Keratinocyte (primary cell): ENCODE measurements at regions not wholly inside any gene's neighbourhood (a gene's known extent, or its start where the extent isn't known, plus 50 kb on each side); places are given as distances from the start of the nearest gene placed in this dataset.
"Not testable (repeated sequence)": the region's sequence is repeated elsewhere in the genome, so short reads cannot be mapped to it uniquely, and the experiment has no call there.

Experiments
- CTCF ChIP-seq, 3 experiments: IDR thresholded peaks in 1 of 3; conservative IDR thresholded peaks in 1 of 3; optimal IDR thresholded peaks in 1 of 3; 2 replicates in 2 of 3; 3 replicates in 1 of 3; pipeline versions ENCODE3 to v1.5.1; 2011; ENCODE audit warnings: low read length in 3 of 3, mild to moderate bottlenecking in 3 of 3, moderate library complexity in 2 of 3, control low read depth in 1 of 3, inconsistent platforms in 1 of 3; ENCODE audit not compliant: insufficient read depth in 2 of 3; ENCODE audit errors: extremely low read depth in 1 of 3
- EZH2 ChIP-seq: IDR thresholded peaks from one replicate; pipeline ENCODE4 v1.6.1; 2012; ENCODE audit warnings: inconsistent platforms, mild to moderate bottlenecking, low read length, moderate library complexity

GRCh38 chr20:30309938-30310337, 947.5 kb upstream of the DEFB115 start:
- not testable (repeated sequence) for TF ChIP-seq CTCF (optimal IDR thresholded peaks at IDR 0.05 in 1 of 3, IDR thresholded peaks at IDR 0.05 in 1 of 3, conservative IDR thresholded peaks at IDR 0.05 in 1 of 3; ENCODE audit: extremely low read depth in 1 of 3, insufficient read depth in 2 of 3, low read length in 3 of 3); EZH2
